GM12878 (cell line): ENCODE measurements at regions not wholly inside any gene's neighbourhood (a gene's known extent, or its start where the extent isn't known, plus 50 kb on each side); places are given as distances from the start of the nearest gene placed in this dataset.

Experiments
- ATAC-seq: fragments of 200-7000 bp; cut with Tn5 transposase; 3 replicates; pipeline ENCODE4 v1.9.1; 2020; ENCODE audit warnings: mild to moderate bottlenecking, moderate library complexity
- BruUV-seq: library from RNA; stranded (reverse); fragments of 400-500 nt; replicated peaks from 2 replicates; lab custom pipeline; 2021; lab: Mats Ljungman, UMichigan
- CTCF ChIA-PET: fragments of 300-600 bp; sonication (Branson Sonifier 250); formaldehyde crosslinking; extraction: SDS; loops from one replicate; lab custom pipeline; 2021; ENCODE audit warnings: inconsistent platforms; lab: Yijun Ruan, JAX
- POLR2A ChIA-PET: fragments of 350-600 bp; formaldehyde crosslinking; extraction: SDS; loops from one replicate; lab custom pipeline; 2021; ENCODE audit warnings: inconsistent platforms; lab: Charles Lee
- RAD21 ChIA-PET: fragments of 300-600 bp; sonication (Branson Sonifier 250); formaldehyde crosslinking; loops from one replicate; lab custom pipeline; 2023; ENCODE audit warnings: antibody characterized with exemption; ENCODE audit not compliant: unreplicated experiment; lab: Charles Lee
- SMC1A ChIA-PET: fragments of 300-600 bp; sonication (Branson Sonifier 250); formaldehyde crosslinking; loops from one replicate; lab custom pipeline; 2023; ENCODE audit not compliant: unreplicated experiment, uncharacterized antibody; lab: Charles Lee
- DNase-seq: peaks from one replicate; pipeline ENCODE4 v3.0.0-alpha.2; 2011; ENCODE audit warnings: low read depth, low spot score
- FAIRE-seq: peaks from 3 replicates; lab custom pipeline; 2011; peaks lifted over from hg19 to GRCh38; lab: Jason Lieb, UNC
- H2AFZ ChIP-seq: 2 replicates; pipeline ENCODE4 v1.6.0; 2011; ENCODE audit warnings: low read depth, low read length, control low read depth; ENCODE audit not compliant: control insufficient read depth
- H3K27ac ChIP-seq: 2 replicates; pipeline ENCODE4 v1.5.1; 2011; ENCODE audit warnings: control low read depth; ENCODE audit not compliant: control insufficient read depth, insufficient read depth
- H3K27me3 ChIP-seq, 2 experiments: replicated peaks in 1 of 2; 2 replicates each; pipeline versions ENCODE4 v1.6.0 to v1.6.1; 2011; ENCODE audit warnings: low read length in 1 of 2; ENCODE audit not compliant: control insufficient read depth in 2 of 2, insufficient read depth in 2 of 2
- H3K36me3 ChIP-seq, 2 experiments: 2 replicates each; pipeline ENCODE4 v1.5.1; 2011; ENCODE audit warnings: low read length in 1 of 2; ENCODE audit not compliant: control insufficient read depth in 2 of 2, insufficient read depth in 2 of 2
- H3K4me1 ChIP-seq: 2 replicates; pipeline ENCODE4 v1.6.1; 2011; ENCODE audit warnings: mild to moderate bottlenecking, low read length, moderate library complexity, mixed read lengths; ENCODE audit not compliant: control insufficient read depth, insufficient read depth
- H3K4me2 ChIP-seq: 2 replicates; pipeline ENCODE4 v1.6.0; 2011; ENCODE audit warnings: control low read depth; ENCODE audit not compliant: control insufficient read depth, insufficient read depth
- H3K4me3 ChIP-seq: fragments of 200-600 bp; sonication (generic); 2 replicates; pipeline ENCODE4 v1.5.1; 2016
- H3K79me2 ChIP-seq: 2 replicates; pipeline ENCODE4 v1.6.0; 2011; ENCODE audit warnings: low read length; ENCODE audit not compliant: control insufficient read depth, insufficient read depth
- H3K9ac ChIP-seq: 2 replicates; pipeline ENCODE4 v1.8.0; 2011; ENCODE audit warnings: low read length, control low read depth, mixed read lengths; ENCODE audit not compliant: control insufficient read depth, insufficient read depth
- H3K9me3 ChIP-seq: replicated peaks from 3 replicates; pipeline ENCODE4 v1.5.1; 2011; ENCODE audit warnings: mild to moderate bottlenecking, low read length; ENCODE audit not compliant: control insufficient read depth, insufficient read depth
- H4K20me1 ChIP-seq: 2 replicates; pipeline ENCODE4 v1.6.0; 2011; ENCODE audit not compliant: control insufficient read depth, insufficient read depth
- CHD2 ChIP-seq: IDR thresholded peaks from 2 replicates; pipeline ENCODE4 v1.6.1; 2011; ENCODE audit warnings: low read depth, low read length, improper control_type of control experiment, borderline replicate concordance
- CTCF ChIP-seq, 3 experiments: IDR thresholded peaks in 2 of 3; conservative IDR thresholded peaks in 1 of 3; 2 replicates each; pipeline ENCODE4 v1.5.1; 2011; ENCODE audit warnings: low read depth in 3 of 3, low read length in 3 of 3, mild to moderate bottlenecking in 3 of 3, control low read depth in 2 of 3, moderate library complexity in 2 of 3, inconsistent platforms in 1 of 3, mixed read lengths in 1 of 3; ENCODE audit not compliant: control insufficient read depth in 2 of 3, insufficient read depth in 1 of 3; ENCODE audit errors: extremely low read depth in 1 of 3
- EP300 ChIP-seq, 2 experiments: fragments of 150-350 bp in 1 of 2; IDR thresholded peaks; 2 replicates each; pipeline ENCODE4 v1.6.1; 2011 to 2012; ENCODE audit warnings: low read depth in 2 of 2, low read length in 2 of 2, borderline replicate concordance in 1 of 2, improper control_type of control experiment in 1 of 2, inconsistent platforms in 1 of 2; ENCODE audit not compliant: control insufficient read depth in 1 of 2
- JUNB ChIP-seq: IDR thresholded peaks from 2 replicates; pipeline ENCODE4 v1.6.1; 2016; ENCODE audit warnings: antibody characterized with exemption, mild to moderate bottlenecking
- KAT2A ChIP-seq: conservative IDR thresholded peaks from 2 replicates; pipeline ENCODE4 v1.6.1; 2011; ENCODE audit warnings: low read depth, low read length; ENCODE audit not compliant: control insufficient read depth
- SMAD5 ChIP-seq: IDR thresholded peaks from 2 replicates; pipeline ENCODE4 v1.6.1; 2016; ENCODE audit warnings: antibody characterized with exemption, low read depth
- TCF12 ChIP-seq: IDR thresholded peaks from 2 replicates; pipeline ENCODE4 v1.6.1; 2011; ENCODE audit warnings: low read depth, mild to moderate bottlenecking, low read length
- WGBS: methylation state at CpG from one replicate; pipeline ENCODE4 v1.1.6; 2016; ENCODE audit warnings: low lambda C conversion rate; ENCODE audit not compliant: insufficient replicate concordance, insufficient coverage; ENCODE audit errors: missing lambda C conversion rate; 5-methylcytosine and 5-hydroxymethylcytosine counted together
- in situ Hi-C: fragments of 300-500 bp; cut with MboI; formaldehyde crosslinking; loops from 9 replicates; pipeline ENCODE4 v1.14.3; 2018; ENCODE audit warnings: mixed read lengths
- intact Hi-C: fragments of 100-400 bp; cut with micrococcal nuclease; formaldehyde crosslinking; loops from one replicate; pipeline ENCODE4 v1.14.2; 2022; ENCODE audit not compliant: unreplicated experiment

- ChIA-PET SMC1A (interaction anchor here (0.9 to 1.0 kb wide), 2 partner anchors 10 to 290 kb away, joined by 3 to 4 read pairs; no protein-coding TSS in a partner anchor), CTCF (interaction anchor here (1.6 kb wide), 1 partner anchor 293 kb away, joined by 5 read pairs; no protein-coding TSS in a partner anchor), RAD21 (no interaction called here), POLR2A (no interaction called here)
- no peaks in the 10 kb centered on the region for H3K27me3 ChIP-seq
- in situ Hi-C loops = no loop called here
- no peaks in the 10 kb centered on the region for H3K79me2 ChIP-seq
- FAIRE-seq (no peak), ATAC-seq (no peak), DNase-seq (no peak)
- H3K27ac ChIP-seq = no peak overlapping the region
- no peak overlapping the region for H3K4me2 ChIP-seq
- no peaks in the 10 kb centered on the region for H3K9me3 ChIP-seq
- intact Hi-C loops = no loop called here
- no peaks in the 10 kb centered on the region for H3K4me1 ChIP-seq
- H3K36me3 ChIP-seq = no peaks in the 10 kb centered on the region
- BruUV-seq = no TSS peak
- H4K20me1 ChIP-seq = no peaks in the 10 kb centered on the region
- H3K4me3 ChIP-seq = no peak overlapping the region
- no peak for TF ChIP-seq JUNB
- no peak for TF ChIP-seq KAT2A
- no peak for TF ChIP-seq CHD2
- no peak for TF ChIP-seq EP300 (IDR thresholded peaks at IDR 0.05; ENCODE audit: borderline replicate concordance in 1 of 2, control insufficient read depth in 1 of 2, low read depth in 2 of 2, low read length in 2 of 2)
- no peak for TF ChIP-seq TCF12
- no peak for TF ChIP-seq CTCF (IDR thresholded peaks at IDR 0.05 in 2 of 3, conservative IDR thresholded peaks at IDR 0.05 in 1 of 3; ENCODE audit: control insufficient read depth in 2 of 3, extremely low read depth in 1 of 3, insufficient read depth in 1 of 3, low read depth in 3 of 3, low read length in 3 of 3)
- TF ChIP-seq SMAD5 = no peak
- H3K9ac ChIP-seq = no peak overlapping the region
- no peak overlapping the region for H2AFZ ChIP-seq
- WGBS = 69% methylated on average over 2 of the region's 4 CpGs
Observed at GRCh38 chr2:142687075-142687474, 190.4 kb upstream of the KYNU start.
